ENCODE measurements at regions not wholly inside any gene's neighbourhood (a gene's known extent, or its start where the extent isn't known, plus 50 kb on each side); places are given as distances from the start of the nearest gene placed in this dataset.

GRCh38 chr2:133624551-133624950, 56.3 kb upstream of the NCKAP5 start:
- no peak for ATAC-seq (ENCODE audit: low read depth)
- POLR2A ChIA-PET (ENCODE audit: unreplicated experiment), result no interaction called here

More at GRCh38 chr2:133624551-133624950, 56.3 kb upstream of the NCKAP5 start:
- dilution Hi-C loops (cut with HindIII; ENCODE audit: low sequenced_read_pairs, unreplicated experiment) (no loop called here), in situ Hi-C loops (cut with MboI; ENCODE audit: low sequenced_read_pairs) (no loop called here), intact Hi-C loops (cut with micrococcal nuclease) (no loop called here)
- Histone ChIP-seq H2AK5ac (ENCODE audit: low read depth, low read length) (0 out of 2 replicates have a peak overlapping the region, but pooled peaks have one; percentile 5), H3K14ac (replicated peaks; ENCODE audit: low read depth, low read length) (no peak overlapping the region), H4K91ac (ENCODE audit: insufficient read depth, low read depth, low read length) (no peak overlapping the region), H3K4me3 (ENCODE audit: insufficient read depth, low read depth, low read length) (no peak overlapping the region), H4K8ac (ENCODE audit: low read depth in 2 of 2, low read length in 2 of 2) (no peak overlapping the region), H3K27ac (ENCODE audit: insufficient read depth, low read length) (no peak overlapping the region), H3K23ac (ENCODE audit: low read depth, low read length) (no peak overlapping the region), H3K4me1 (ENCODE audit: control insufficient read depth, insufficient read depth, low read length) (no peaks in the 10 kb centered on the region), H3K18ac (ENCODE audit: low read depth, low read length) (no peak overlapping the region), H4K5ac (ENCODE audit: low read depth, low read length) (no peak overlapping the region), H2AFZ (replicated peaks; ENCODE audit: low read length, poor library complexity) (no peak overlapping the region), H3K56ac (ENCODE audit: extremely low read depth, insufficient read depth, low read length) (no peak overlapping the region), H3K27me3 (ENCODE audit: control insufficient read depth, insufficient read depth, low read length) (no peaks in the 10 kb centered on the region), H2BK120ac (ENCODE audit: low read depth, low read length) (no peak overlapping the region), H3K4me2 (ENCODE audit: low read depth, low read length) (no peak overlapping the region), H3K9me1 (ENCODE audit: insufficient read depth, low read length) (no peaks in the 10 kb centered on the region), H2BK15ac (ENCODE audit: low read depth, low read length) (no peak overlapping the region), H3K9ac (ENCODE audit: low read depth, low read length) (no peak overlapping the region), H3K36me3 (ENCODE audit: control insufficient read depth, insufficient read depth, low read length) (no peaks in the 10 kb centered on the region), H3K4ac (ENCODE audit: low read depth, low read length) (no peak overlapping the region), H3K9me3 (ENCODE audit: control insufficient read depth, insufficient read depth, low read length) (no peaks in the 10 kb centered on the region), H3K79me1 (ENCODE audit: low read depth in 1 of 2, low read length in 2 of 2) (no peaks in the 10 kb centered on the region), H2AK9ac (replicated peaks; ENCODE audit: low read depth, low read length, poor library complexity) (no peak overlapping the region), H2BK5ac (ENCODE audit: low read depth, low read length, poor library complexity, severe bottlenecking) (no peak overlapping the region), H4K20me1 (ENCODE audit: insufficient read depth, low read length) (no peaks in the 10 kb centered on the region), H2BK20ac (ENCODE audit: low read depth, low read length) (no peak overlapping the region)
- BruUV-seq (replicated peaks), result no TSS peak
- TF ChIP-seq ELK1 (IDR thresholded peaks at IDR 0.05; ENCODE audit: borderline replicate concordance, low read depth, low read length), result no peak
- no peak for TF ChIP-seq USF2 (IDR thresholded peaks at IDR 0.05; ENCODE audit: low read depth, low read length)
- TF ChIP-seq MAZ (IDR thresholded peaks at IDR 0.05; ENCODE audit: borderline replicate concordance, low read depth, low read length), result no peak
- TF ChIP-seq CTCF (conservative IDR thresholded peaks at IDR 0.05; ENCODE audit: low read depth, low read length), result no peak
- TF ChIP-seq FOS (IDR thresholded peaks at IDR 0.05; ENCODE audit: low read depth, low read length), result no peak
- TF ChIP-seq BHLHE40 (IDR thresholded peaks at IDR 0.05; ENCODE audit: low read depth, low read length), result no peak
- no peak for TF ChIP-seq MXI1 (IDR thresholded peaks at IDR 0.05; ENCODE audit: borderline replicate concordance, low read depth, low read length)
- TF ChIP-seq RAD21 (IDR thresholded peaks at IDR 0.05; ENCODE audit: low read length), result no peak
- TF ChIP-seq RFX5 (IDR thresholded peaks at IDR 0.05; ENCODE audit: low read depth, low read length), result no peak
- TF ChIP-seq NFE2L2 (IDR thresholded peaks at IDR 0.05; ENCODE audit: low read depth, low read length), result no peak
- no peak for TF ChIP-seq SMC3 (IDR thresholded peaks at IDR 0.05; ENCODE audit: low read depth, low read length)
- TF ChIP-seq CEBPB (IDR thresholded peaks at IDR 0.05; ENCODE audit: low read depth, low read length), result no peak
- TF ChIP-seq POLR2A (IDR thresholded peaks at IDR 0.05; ENCODE audit: low read depth, low read length), result no peak
- no peak for TF ChIP-seq RCOR1 (IDR thresholded peaks at IDR 0.05; ENCODE audit: insufficient replicate concordance, low read length)
- TF ChIP-seq MAFK (IDR thresholded peaks at IDR 0.05; ENCODE audit: low read depth, low read length), result no peak
- TF ChIP-seq CHD1 (IDR thresholded peaks at IDR 0.05; ENCODE audit: low read depth, low read length), result no peak
- no CpG with 5 or more reads among the region's 3 CpGs for WGBS, 2 experiments (ENCODE audit: extremely low coverage in 2 of 2, insufficient read length in 1 of 2)
- no peak for DNase-seq
- CTCF ChIA-PET, result no interaction called here
